PC-3 (cell line): ENCODE measurements at regions not wholly inside any gene's neighbourhood (a gene's known extent, or its start where the extent isn't known, plus 50 kb on each side); places are given as distances from the start of the nearest gene placed in this dataset.

ENCODE experiments used
- CTCF ChIP-seq: fragments of 300-600 bp; sonication (generic); conservative IDR thresholded peaks from 2 replicates; pipeline ENCODE4 v1.5.1; 2017; ENCODE audit warnings: antibody characterized with exemption, low read depth, mild to moderate bottlenecking, low read length
- EZH2 ChIP-seq: fragments of 300-600 bp; sonication (generic); IDR thresholded peaks from one replicate; pipeline ENCODE4 v1.6.1; 2017; ENCODE audit warnings: antibody characterized with exemption, mild to moderate bottlenecking, low read length; ENCODE audit not compliant: unreplicated experiment

GRCh38 chr3:163890661-163891060 is 1187.6 kb downstream of the SI start:
- TF ChIP-seq CTCF (no peak), EZH2 (no peak)
